ENCODE measurements at regions not wholly inside any gene's neighbourhood (a gene's known extent, or its start where the extent isn't known, plus 50 kb on each side); places are given as distances from the start of the nearest gene placed in this dataset.
"Not testable (repeated sequence)": the region's sequence is repeated elsewhere in the genome, so short reads cannot be mapped to it uniquely, and the experiment has no call there.

GRCh38 chr12:27133022-27133590 is 50.7 kb upstream of the C12orf71 start:
- Histone ChIP-seq H3K27me3 (ENCODE audit: control insufficient read depth, insufficient read depth, low read length) (no peaks in the 10 kb centered on the region), H3K27ac (ENCODE audit: low read length) (no peak overlapping the region), H3K9ac (ENCODE audit: low read length) (no peak overlapping the region), H3K4me1 (ENCODE audit: control insufficient read depth, low read depth, low read length) (no peaks in the 10 kb centered on the region), H3K4me3 (ENCODE audit: low read length) (no peak overlapping the region), H3K9me3 (ENCODE audit: control insufficient read depth, low read depth, low read length) (no peaks in the 10 kb centered on the region), H3K36me3 (ENCODE audit: control insufficient read depth, low read depth, low read length) (no peaks in the 10 kb centered on the region)

DNA sequence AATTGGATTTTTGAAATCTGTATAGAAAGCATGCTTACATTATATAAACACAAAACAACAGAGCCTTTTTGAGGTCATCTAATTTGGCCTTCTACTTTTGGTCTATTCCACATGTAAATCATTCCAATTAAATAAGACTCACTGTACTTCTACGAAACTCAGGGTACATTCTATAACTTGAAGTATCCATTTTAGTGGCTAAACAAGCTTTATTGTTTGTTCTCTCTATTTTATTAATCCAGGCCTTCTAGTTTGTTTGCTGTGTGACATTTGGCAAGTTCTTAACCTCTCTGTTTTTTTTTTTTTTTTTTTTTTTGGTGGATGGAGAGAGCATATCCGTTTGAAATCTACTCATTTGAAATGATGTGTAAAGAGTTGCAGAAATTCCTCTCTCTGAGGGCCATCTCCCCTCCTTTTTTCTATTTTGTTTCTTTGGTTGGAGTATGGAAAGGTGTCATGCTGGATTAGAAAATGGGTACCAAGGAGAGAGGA is 58.1 kb upstream of the C12orf71 start:
- Histone ChIP-seq H3K9ac (ENCODE audit: low read length) (no peak overlapping the region), H3K4me1 (ENCODE audit: control insufficient read depth, low read depth, low read length) (no peaks in the 10 kb centered on the region), H3K27ac (ENCODE audit: low read length) (no peak overlapping the region), H3K27me3 (ENCODE audit: control insufficient read depth, insufficient read depth, low read length) (no peaks in the 10 kb centered on the region), H3K9me3 (ENCODE audit: control insufficient read depth, low read depth, low read length) (no peaks in the 10 kb centered on the region), H3K36me3 (ENCODE audit: control insufficient read depth, low read depth, low read length) (no peaks in the 10 kb centered on the region), H3K4me3 (ENCODE audit: low read length) (no peak overlapping the region)

DNA sequence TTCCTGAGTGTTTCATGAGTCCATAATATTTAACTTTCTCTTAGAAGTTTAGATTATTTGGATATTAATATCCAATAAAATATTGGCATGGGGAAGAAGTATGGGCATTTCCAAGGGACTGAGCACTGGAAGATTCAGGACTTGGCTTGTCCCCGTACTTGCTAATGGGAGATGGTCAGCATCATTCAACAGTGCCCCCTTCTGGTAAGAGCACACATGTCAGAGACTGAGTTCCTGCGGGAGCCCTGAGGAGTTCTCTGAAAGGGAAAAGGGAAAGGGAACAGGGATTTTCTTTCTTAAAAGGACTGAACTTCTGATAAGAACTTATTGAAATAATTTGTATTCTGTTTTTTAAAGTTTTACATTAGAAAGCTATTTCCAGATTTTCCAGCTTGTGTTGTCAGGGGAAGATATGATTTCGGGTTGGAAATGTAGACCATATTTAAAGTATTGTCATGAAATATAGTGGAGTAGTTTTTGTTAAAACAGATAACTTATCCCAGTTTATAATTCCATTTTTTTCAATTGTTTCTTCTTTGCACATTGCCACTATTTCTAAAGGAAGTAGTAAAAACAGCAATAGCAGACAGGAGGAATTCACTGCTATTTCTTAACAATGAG is 59.8 kb upstream of the C12orf71 start:
- no peak overlapping the region for H3K27ac ChIP-seq (ENCODE audit: low read length)
- no peaks in the 10 kb centered on the region for H3K36me3 ChIP-seq (ENCODE audit: control insufficient read depth, low read depth, low read length)
- H3K9me3 ChIP-seq (ENCODE audit: control insufficient read depth, low read depth, low read length): no peaks in the 10 kb centered on the region
- H3K9ac ChIP-seq (ENCODE audit: low read length): no peak overlapping the region
- no peaks in the 10 kb centered on the region for H3K4me1 ChIP-seq (ENCODE audit: control insufficient read depth, low read depth, low read length)
- H3K27me3 ChIP-seq (ENCODE audit: control insufficient read depth, insufficient read depth, low read length): no peaks in the 10 kb centered on the region
- no peak overlapping the region for H3K4me3 ChIP-seq (ENCODE audit: low read length)

DNA sequence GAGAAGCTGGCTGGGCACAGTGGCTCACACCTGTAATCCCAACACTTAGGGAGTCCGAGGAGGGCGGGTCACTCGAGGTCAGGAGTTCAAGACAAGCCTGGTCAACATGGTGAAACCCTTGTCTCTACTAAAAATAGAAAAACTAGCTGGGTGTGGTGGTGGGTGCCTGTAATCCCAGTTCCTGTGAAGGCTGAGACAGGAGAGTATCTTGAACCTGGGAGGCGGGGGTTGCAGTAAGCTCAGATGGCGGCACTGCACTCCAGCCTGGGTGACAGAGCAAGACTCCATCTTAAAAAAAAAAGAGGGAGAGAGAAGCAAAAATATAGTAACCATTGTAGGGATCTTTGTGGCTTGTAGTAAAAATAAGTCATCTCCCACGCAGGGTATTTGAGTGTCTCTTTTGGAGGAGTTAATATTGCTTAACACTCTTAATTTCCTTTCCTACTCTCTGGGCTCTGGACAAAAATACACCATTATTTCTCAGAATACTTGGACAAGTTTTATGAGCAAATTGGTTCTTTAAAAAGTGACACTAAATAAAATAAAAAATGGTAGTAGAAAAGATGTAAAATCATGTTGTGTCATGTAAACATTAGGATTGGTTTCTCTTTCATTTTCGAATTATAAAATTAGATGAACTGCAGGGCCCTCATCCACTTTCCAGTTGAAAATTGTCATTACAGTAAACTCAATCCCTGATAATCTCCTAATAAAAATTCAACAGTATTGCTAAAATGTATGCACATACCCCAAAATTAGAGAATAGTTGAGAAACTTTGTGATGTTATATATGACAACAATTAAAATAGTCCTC is 61.1 kb upstream of the C12orf71 start:
- H3K4me1 ChIP-seq (ENCODE audit: control insufficient read depth, low read depth, low read length): no peaks in the 10 kb centered on the region
- H3K4me3 ChIP-seq (ENCODE audit: low read length): no peak overlapping the region
- H3K27me3 ChIP-seq (ENCODE audit: control insufficient read depth, insufficient read depth, low read length): no peaks in the 10 kb centered on the region
- H3K9me3 ChIP-seq (ENCODE audit: control insufficient read depth, low read depth, low read length): no peaks in the 10 kb centered on the region
- H3K27ac ChIP-seq (ENCODE audit: low read length): no peak overlapping the region
- no peak overlapping the region for H3K9ac ChIP-seq (ENCODE audit: low read length)
- no peaks in the 10 kb centered on the region for H3K36me3 ChIP-seq (ENCODE audit: control insufficient read depth, low read depth, low read length)

GRCh38 chr12:27145725-27146124 is 63.3 kb upstream of the C12orf71 start:
- not testable (repeated sequence) for H3K4me3 ChIP-seq (ENCODE audit: low read length); H3K9me3 ChIP-seq (ENCODE audit: control insufficient read depth, low read depth, low read length); H3K27ac ChIP-seq (ENCODE audit: low read length); H3K9ac ChIP-seq (ENCODE audit: low read length); H3K4me1 ChIP-seq (ENCODE audit: control insufficient read depth, low read depth, low read length); H3K27me3 ChIP-seq (ENCODE audit: control insufficient read depth, insufficient read depth, low read length); H3K36me3 ChIP-seq (ENCODE audit: control insufficient read depth, low read depth, low read length)

- no peaks in the 10 kb centered on the region for H3K36me3 ChIP-seq (ENCODE audit: control insufficient read depth, low read depth, low read length)
- H3K27me3 ChIP-seq (ENCODE audit: control insufficient read depth, insufficient read depth, low read length): no peaks in the 10 kb centered on the region
- no peak overlapping the region for H3K27ac ChIP-seq (ENCODE audit: low read length)
- H3K9me3 ChIP-seq (ENCODE audit: control insufficient read depth, low read depth, low read length): no peaks in the 10 kb centered on the region
- no peak overlapping the region for H3K4me3 ChIP-seq (ENCODE audit: low read length)
- H3K9ac ChIP-seq (ENCODE audit: low read length): no peak overlapping the region
- H3K4me1 ChIP-seq (ENCODE audit: control insufficient read depth, low read depth, low read length): no peaks in the 10 kb centered on the region
These were observed 66.0 kb upstream of the C12orf71 start for GRCh38 chr12:27148373-27148772.

GRCh38 chr12:27148791-27149190 is 66.4 kb upstream of the C12orf71 start:
- H3K27me3 ChIP-seq (ENCODE audit: control insufficient read depth, insufficient read depth, low read length): no peaks in the 10 kb centered on the region
- H3K4me3 ChIP-seq (ENCODE audit: low read length): no peak overlapping the region
- H3K27ac ChIP-seq (ENCODE audit: low read length): no peak overlapping the region
- H3K9ac ChIP-seq (ENCODE audit: low read length): no peak overlapping the region
- no peaks in the 10 kb centered on the region for H3K9me3 ChIP-seq (ENCODE audit: control insufficient read depth, low read depth, low read length)
- H3K4me1 ChIP-seq (ENCODE audit: control insufficient read depth, low read depth, low read length): no peaks in the 10 kb centered on the region
- no peaks in the 10 kb centered on the region for H3K36me3 ChIP-seq (ENCODE audit: control insufficient read depth, low read depth, low read length)

DNA sequence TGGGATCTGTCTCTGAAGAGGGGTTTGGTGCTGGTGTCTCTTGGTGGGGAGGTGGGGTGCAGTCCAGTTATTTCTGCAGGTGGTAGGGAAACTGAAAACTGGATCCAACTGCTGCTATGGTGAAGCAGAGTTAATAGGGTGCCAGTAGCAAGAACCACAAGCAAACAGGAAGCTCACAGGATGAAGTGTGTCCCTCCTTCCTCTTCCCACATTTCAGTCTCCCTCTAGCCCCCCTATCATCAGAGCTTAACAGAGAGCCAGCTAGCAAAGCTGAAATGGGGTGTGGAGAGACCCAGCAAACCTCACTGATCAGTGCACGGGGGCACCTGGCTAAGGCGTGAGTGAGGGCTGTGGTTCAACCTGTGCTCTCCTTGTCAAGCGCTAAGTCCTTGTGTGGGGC is 69.1 kb upstream of the C12orf71 start:
- Histone ChIP-seq H3K27ac (ENCODE audit: low read length) (no peak overlapping the region), H3K9me3 (ENCODE audit: control insufficient read depth, low read depth, low read length) (no peaks in the 10 kb centered on the region), H3K4me3 (ENCODE audit: low read length) (no peak overlapping the region), H3K4me1 (ENCODE audit: control insufficient read depth, low read depth, low read length) (no peaks in the 10 kb centered on the region), H3K27me3 (ENCODE audit: control insufficient read depth, insufficient read depth, low read length) (no peaks in the 10 kb centered on the region), H3K36me3 (ENCODE audit: control insufficient read depth, low read depth, low read length) (no peaks in the 10 kb centered on the region), H3K9ac (ENCODE audit: low read length) (no peak overlapping the region)

- Histone ChIP-seq H3K4me3 (ENCODE audit: low read length) (peak overlapping the region; percentile 14), H3K27ac (ENCODE audit: low read length) (peak overlapping the region; percentile 28), H3K27me3 (ENCODE audit: control insufficient read depth, insufficient read depth, low read length) (no peaks in the 10 kb centered on the region), H3K4me1 (ENCODE audit: control insufficient read depth, low read depth, low read length) (peaks cover 17% of the 10 kb centered on the region), H3K9me3 (ENCODE audit: control insufficient read depth, low read depth, low read length) (no peaks in the 10 kb centered on the region), H3K9ac (ENCODE audit: low read length) (peak overlapping the region; percentile 12), H3K36me3 (ENCODE audit: control insufficient read depth, low read depth, low read length) (no peaks in the 10 kb centered on the region)
These were observed 75.9 kb upstream of the C12orf71 start for GRCh38 chr12:27158297-27158696.

- H3K9me3 ChIP-seq (ENCODE audit: control insufficient read depth, low read depth, low read length): no peaks in the 10 kb centered on the region
- H3K27me3 ChIP-seq (ENCODE audit: control insufficient read depth, insufficient read depth, low read length): no peaks in the 10 kb centered on the region
- peaks cover 17% of the 10 kb centered on the region for H3K4me1 ChIP-seq (ENCODE audit: control insufficient read depth, low read depth, low read length)
- no peak overlapping the region for H3K9ac ChIP-seq (ENCODE audit: low read length)
- no peak overlapping the region for H3K4me3 ChIP-seq (ENCODE audit: low read length)
- H3K27ac ChIP-seq (ENCODE audit: low read length): no peak overlapping the region
- H3K36me3 ChIP-seq (ENCODE audit: control insufficient read depth, low read depth, low read length): no peaks in the 10 kb centered on the region
These were observed 79.3 kb upstream of the C12orf71 start for GRCh38 chr12:27161458-27162228.

GRCh38 chr12:27162229-27162537 is 79.8 kb upstream of the C12orf71 start:
- no peak overlapping the region for H3K27ac ChIP-seq (ENCODE audit: low read length)
- H3K9ac ChIP-seq (ENCODE audit: low read length): no peak overlapping the region
- no peaks in the 10 kb centered on the region for H3K27me3 ChIP-seq (ENCODE audit: control insufficient read depth, insufficient read depth, low read length)
- peaks cover 17% of the 10 kb centered on the region for H3K4me1 ChIP-seq (ENCODE audit: control insufficient read depth, low read depth, low read length)
- H3K4me3 ChIP-seq (ENCODE audit: low read length): no peak overlapping the region
- no peaks in the 10 kb centered on the region for H3K36me3 ChIP-seq (ENCODE audit: control insufficient read depth, low read depth, low read length)
- H3K9me3 ChIP-seq (ENCODE audit: control insufficient read depth, low read depth, low read length): no peaks in the 10 kb centered on the region

Data from iPS-18a (cell line).